ENCODE measurements at regions not wholly inside any gene's neighbourhood (a gene's known extent, or its start where the extent isn't known, plus 50 kb on each side); places are given as distances from the start of the nearest gene placed in this dataset.

- TF ChIP-seq ZNF609 (CRISPR knock-in tag; IDR thresholded peaks at IDR 0.05; ENCODE audit: borderline replicate concordance), result no peak
- peak; percentile 25 for TF ChIP-seq CBFA2T2 (conservative IDR thresholded peaks at IDR 0.05)
- TF ChIP-seq TOE1 (IDR thresholded peaks at IDR 0.05; ENCODE audit: borderline replicate concordance), result 0 out of 2 replicates have a peak, but pooled peaks have one; percentile 18
- no peak for TF ChIP-seq TOE1 (CRISPR knock-in tag; IDR thresholded peaks at IDR 0.05; ENCODE audit: borderline replicate concordance, low read depth)
- TF ChIP-seq CSDE1 (IDR thresholded peaks at IDR 0.05), result no peak
- TF ChIP-seq RCOR1 (IDR thresholded peaks at IDR 0.05; ENCODE audit: borderline replicate concordance in 1 of 2, low read depth in 2 of 2, low read length in 2 of 2), result peak in 1 of 2 experiments; percentile 23; a peak in 1 of 4 replicates
- no peak for TF ChIP-seq CEBPG (CRISPR knock-in tag; IDR thresholded peaks at IDR 0.05)
- TF ChIP-seq CEBPG (tag; conservative IDR thresholded peaks at IDR 0.05 in 1 of 2, IDR thresholded peaks at IDR 0.05 in 1 of 2), result no peak
- TF ChIP-seq LCOR (CRISPR knock-in tag; IDR thresholded peaks at IDR 0.05), result no peak
- no peak for TF ChIP-seq TBP (optimal IDR thresholded peaks at IDR 0.05; ENCODE audit: low read depth, low read length)
- no peak for TF ChIP-seq GABPB1 (CRISPR knock-in tag; IDR thresholded peaks at IDR 0.05)
- TF ChIP-seq NFE2L1 (tag; IDR thresholded peaks at IDR 0.05; ENCODE audit: borderline replicate concordance, low read depth), result no peak
- 0 out of 2 replicates have a peak, but pooled peaks have one; percentile 8 for TF ChIP-seq TFE3 (CRISPR knock-in tag; IDR thresholded peaks at IDR 0.05)
- TF ChIP-seq CBX5 (IDR thresholded peaks at IDR 0.05; ENCODE audit: borderline replicate concordance, low read depth), result no peak
- no peak for TF ChIP-seq TCF15 (CRISPR knock-in tag; IDR thresholded peaks at IDR 0.05)
- peak; percentile 80 for TF ChIP-seq RAD51 (IDR thresholded peaks at IDR 0.05; ENCODE audit: borderline replicate concordance, low read depth)
- no peak for TF ChIP-seq PHF20 (IDR thresholded peaks at IDR 0.05; ENCODE audit: partially characterized antibody)
- no peak for TF ChIP-seq CREB1 (IDR thresholded peaks at IDR 0.05)
- TF ChIP-seq CREB1 (CRISPR knock-in tag; IDR thresholded peaks at IDR 0.05), result no peak
Measured at GRCh38 chr5:34552686-34553085, 103.4 kb upstream of the RAI14 start (continued).

Data from K562 (cell line).